Epidermal melanocyte (primary cell): ENCODE measurements at regions not wholly inside any gene's neighbourhood (a gene's known extent, or its start where the extent isn't known, plus 50 kb on each side); places are given as distances from the start of the nearest gene placed in this dataset.
"Not testable (repeated sequence)": the region's sequence is repeated elsewhere in the genome, so short reads cannot be mapped to it uniquely, and the experiment has no call there.

Experiments used
- DNase-seq: peaks from one replicate; pipeline ENCODE4 v3.0.0; 2011; ENCODE audit warnings: low spot score; ENCODE audit not compliant: insufficient read length

- DNase-seq = no peak
Measured at GRCh38 chr2:67323209-67323991, 73.7 kb upstream of the ETAA1 start.

- DNase-seq = no peak
Measured at GRCh38 chr2:67329513-67329912, 67.6 kb upstream of the ETAA1 start.

- DNase-seq = no peak
Measured at GRCh38 chr2:67329951-67330350, 67.2 kb upstream of the ETAA1 start.

GRCh38 chr2:67331419-67332086 is 65.6 kb upstream of the ETAA1 start:
- not testable (repeated sequence) for DNase-seq

- DNase-seq = no peak
Measured at GRCh38 chr2:67337903-67338302, 59.2 kb upstream of the ETAA1 start.

- no peak for DNase-seq
Measured at GRCh38 chr2:67338601-67339233, 58.4 kb upstream of the ETAA1 start.

GRCh38 chr2:67339234-67339885 is 57.8 kb upstream of the ETAA1 start:
- DNase-seq = no peak

GRCh38 chr2:67340133-67341011 is 56.8 kb upstream of the ETAA1 start:
- no peak for DNase-seq

GRCh38 chr2:67341012-67341318 is 56.2 kb upstream of the ETAA1 start:
- DNase-seq = no peak

GRCh38 chr2:67341336-67341735 is 55.8 kb upstream of the ETAA1 start:
- no peak for DNase-seq

GRCh38 chr2:67342394-67342793 is 54.7 kb upstream of the ETAA1 start:
- no peak for DNase-seq

- DNase-seq = no peak
Measured at GRCh38 chr2:67346718-67347407, 50.3 kb upstream of the ETAA1 start.
